ENCODE measurements at regions not wholly inside any gene's neighbourhood (a gene's known extent, or its start where the extent isn't known, plus 50 kb on each side); places are given as distances from the start of the nearest gene placed in this dataset.
"Not testable (repeated sequence)": the region's sequence is repeated elsewhere in the genome, so short reads cannot be mapped to it uniquely, and the experiment has no call there.

DNA sequence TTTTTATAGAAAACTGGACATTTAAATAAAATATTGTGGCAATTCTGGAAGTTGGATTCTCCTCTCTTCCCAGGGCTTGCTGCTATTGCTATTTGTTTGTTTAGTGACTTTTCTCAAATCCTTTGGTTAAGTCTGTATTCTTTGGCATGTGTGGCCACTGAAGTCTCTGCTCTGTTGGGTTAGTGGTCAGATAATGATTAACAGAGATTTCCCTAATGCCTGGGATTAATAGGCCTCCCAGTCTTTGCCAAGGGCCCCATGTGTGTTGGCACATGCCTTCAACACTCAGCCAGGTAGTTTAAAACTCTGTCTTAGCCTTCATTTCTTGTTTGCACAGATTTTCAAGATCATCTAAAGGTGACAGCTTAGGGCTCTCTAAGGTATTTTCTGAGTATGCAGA, 92.8 kb upstream of the EPB41L4A start:
- H3K9me3 Mint-ChIP-seq (ENCODE audit: low read depth), result peaks cover 13% of the 10 kb centered on the region
- TF ChIP-seq, protein P1, sequence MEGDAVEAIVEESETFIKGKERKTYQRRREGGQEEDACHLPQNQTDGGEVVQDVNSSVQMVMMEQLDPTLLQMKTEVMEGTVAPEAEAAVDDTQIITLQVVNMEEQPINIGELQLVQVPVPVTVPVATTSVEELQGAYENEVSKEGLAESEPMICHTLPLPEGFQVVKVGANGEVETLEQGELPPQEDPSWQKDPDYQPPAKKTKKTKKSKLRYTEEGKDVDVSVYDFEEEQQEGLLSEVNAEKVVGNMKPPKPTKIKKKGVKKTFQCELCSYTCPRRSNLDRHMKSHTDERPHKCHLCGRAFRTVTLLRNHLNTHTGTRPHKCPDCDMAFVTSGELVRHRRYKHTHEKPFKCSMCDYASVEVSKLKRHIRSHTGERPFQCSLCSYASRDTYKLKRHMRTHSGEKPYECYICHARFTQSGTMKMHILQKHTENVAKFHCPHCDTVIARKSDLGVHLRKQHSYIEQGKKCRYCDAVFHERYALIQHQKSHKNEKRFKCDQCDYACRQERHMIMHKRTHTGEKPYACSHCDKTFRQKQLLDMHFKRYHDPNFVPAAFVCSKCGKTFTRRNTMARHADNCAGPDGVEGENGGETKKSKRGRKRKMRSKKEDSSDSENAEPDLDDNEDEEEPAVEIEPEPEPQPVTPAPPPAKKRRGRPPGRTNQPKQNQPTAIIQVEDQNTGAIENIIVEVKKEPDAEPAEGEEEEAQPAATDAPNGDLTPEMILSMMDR (IDR thresholded peaks at IDR 0.05), result no peak
- no peaks in the 10 kb centered on the region for H3K36me3 Mint-ChIP-seq (ENCODE audit: low read depth)
- no peaks in the 10 kb centered on the region for H3K4me1 Mint-ChIP-seq (ENCODE audit: low read depth)
- peaks cover 4% of the 10 kb centered on the region for H3K27me3 Mint-ChIP-seq (ENCODE audit: low read depth)
- no peak overlapping the region for H3K4me3 Mint-ChIP-seq (ENCODE audit: unreplicated experiment)
- no peak overlapping the region for H3K27ac Mint-ChIP-seq (ENCODE audit: unreplicated experiment)
- no peak for DNase-seq (ENCODE audit: low spot score)

DNA sequence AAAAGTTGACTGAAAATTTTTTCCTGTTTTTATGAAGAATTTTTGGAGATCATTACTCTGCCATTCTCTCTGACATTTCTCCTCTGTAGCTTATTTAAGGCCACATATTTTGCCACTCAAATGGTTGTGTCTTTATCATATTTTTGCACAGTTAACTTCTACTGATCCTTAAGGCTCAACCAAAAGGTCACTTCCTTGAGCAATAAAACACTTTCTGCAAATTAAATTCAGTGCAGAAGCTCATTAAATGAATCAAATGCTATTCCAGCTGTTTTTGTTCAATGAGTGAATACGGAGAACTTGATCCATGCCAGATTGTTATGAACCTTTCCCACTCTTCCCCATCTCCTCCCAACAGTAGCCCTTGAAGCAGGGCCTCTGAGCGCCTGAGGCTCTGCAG, 93.8 kb upstream of the EPB41L4A start:
- Mint-ChIP-seq H3K4me1 (ENCODE audit: low read depth) (no peaks in the 10 kb centered on the region), H3K27me3 (ENCODE audit: low read depth) (no peaks in the 10 kb centered on the region), H3K4me3 (ENCODE audit: unreplicated experiment) (no peak overlapping the region), H3K27ac (ENCODE audit: unreplicated experiment) (no peak overlapping the region), H3K9me3 (ENCODE audit: low read depth) (peaks cover 14% of the 10 kb centered on the region), H3K36me3 (ENCODE audit: low read depth) (no peaks in the 10 kb centered on the region)
- no peak for DNase-seq (ENCODE audit: low spot score)
- TF ChIP-seq, protein P1 (IDR thresholded peaks at IDR 0.05), result no peak

DNA sequence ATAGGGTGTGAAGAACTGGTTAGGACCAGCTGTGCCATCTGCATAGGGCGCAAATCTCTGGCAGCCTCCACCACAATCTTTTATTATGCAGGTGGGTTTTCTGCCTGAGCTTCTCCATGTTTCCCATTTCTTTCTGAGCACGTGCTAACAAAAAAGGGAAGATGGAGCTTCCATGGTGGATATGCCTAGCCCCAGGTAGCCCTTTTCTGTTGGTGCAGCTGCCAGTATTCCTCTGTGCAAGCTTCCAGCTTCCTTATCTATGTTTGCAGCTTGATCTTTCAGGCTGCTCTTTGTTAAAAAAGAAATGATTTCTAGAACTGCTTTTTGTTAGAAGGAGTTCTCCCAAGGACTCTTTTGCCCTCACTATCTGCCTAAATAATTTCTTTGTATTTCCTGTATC, 95.0 kb upstream of the EPB41L4A start:
- Mint-ChIP-seq H3K4me1 (ENCODE audit: low read depth) (no peaks in the 10 kb centered on the region), H3K27me3 (ENCODE audit: low read depth) (peaks cover under 1% of the 10 kb centered on the region)

DNA sequence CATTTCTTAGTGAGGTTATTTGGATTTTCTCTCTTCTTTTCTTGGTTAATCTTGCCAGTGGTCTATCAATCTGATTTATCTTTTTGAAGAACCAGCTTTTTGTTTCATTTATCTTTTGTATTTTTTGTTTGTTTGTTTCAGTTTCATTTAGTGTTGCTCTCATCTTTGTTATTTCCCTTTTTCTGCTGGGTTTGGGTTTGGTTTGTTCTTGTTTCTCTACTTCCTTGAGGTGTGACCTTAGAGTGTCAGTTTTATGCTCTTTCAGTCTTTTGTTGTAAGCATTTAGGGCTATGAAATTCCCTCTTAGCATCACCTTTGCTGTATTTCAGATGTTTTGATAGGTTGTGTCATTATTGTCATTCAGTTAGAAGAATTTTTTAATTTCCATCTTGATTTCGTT, 101.4 kb upstream of the EPB41L4A start:
- not testable (repeated sequence) for H3K36me3 Mint-ChIP-seq (ENCODE audit: low read depth); H3K27ac Mint-ChIP-seq (ENCODE audit: unreplicated experiment); H3K4me3 Mint-ChIP-seq (ENCODE audit: unreplicated experiment); H3K4me1 Mint-ChIP-seq (ENCODE audit: low read depth); DNase-seq (ENCODE audit: low spot score)
- H3K27me3 Mint-ChIP-seq (ENCODE audit: low read depth), result peaks cover 25% of the 10 kb centered on the region
- H3K9me3 Mint-ChIP-seq (ENCODE audit: low read depth), result peaks cover 15% of the 10 kb centered on the region

More for the DNA sequence above, 95.0 kb upstream of the EPB41L4A start:
- H3K9me3 Mint-ChIP-seq (ENCODE audit: low read depth), result peaks cover 21% of the 10 kb centered on the region
- TF ChIP-seq, protein P1 (IDR thresholded peaks at IDR 0.05), result no peak
- H3K36me3 Mint-ChIP-seq (ENCODE audit: low read depth), result peaks cover 2% of the 10 kb centered on the region
- DNase-seq (ENCODE audit: low spot score), result no peak
- H3K27ac Mint-ChIP-seq (ENCODE audit: unreplicated experiment), result no peak overlapping the region
- no peak overlapping the region for H3K4me3 Mint-ChIP-seq (ENCODE audit: unreplicated experiment)

DNA sequence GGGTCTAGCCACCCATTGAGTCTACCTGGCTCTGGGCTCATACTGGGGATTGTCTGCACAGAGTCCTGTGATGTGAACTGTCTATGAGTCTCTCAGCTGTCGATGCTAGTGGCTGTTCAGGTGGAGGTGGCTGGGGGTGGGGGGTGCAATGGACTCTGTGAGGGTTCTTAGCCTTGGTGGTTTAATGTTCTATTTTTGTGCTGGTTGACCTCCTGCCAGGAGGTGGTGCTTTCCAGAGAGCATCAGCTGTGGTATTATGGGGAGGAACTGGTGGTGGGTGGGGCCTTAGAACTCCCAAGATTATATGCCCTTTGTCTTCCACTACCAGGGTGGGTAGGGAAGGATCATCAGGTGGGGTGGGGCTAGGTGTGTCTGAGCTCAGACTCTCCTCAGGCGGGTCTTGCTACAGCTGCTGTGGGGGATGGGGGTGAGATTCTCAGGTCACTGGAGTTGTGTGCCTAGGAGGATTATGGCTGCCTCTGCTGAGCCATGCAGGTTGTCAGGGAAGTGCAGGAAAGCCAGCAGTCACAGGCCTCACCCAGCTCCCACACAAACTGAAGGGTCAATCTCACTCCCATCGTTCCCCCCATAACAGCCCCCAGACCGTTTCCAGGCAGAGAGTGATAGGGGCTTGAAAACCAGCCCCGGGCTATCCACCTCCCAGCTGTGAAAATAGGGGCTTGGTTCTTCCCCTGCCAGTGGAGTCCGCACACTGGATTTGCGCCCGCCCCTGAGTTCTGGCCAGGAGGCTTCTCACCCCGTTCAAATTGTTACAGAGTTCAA, 104.0 kb upstream of the EPB41L4A start:
- peaks cover 25% of the 10 kb centered on the region for H3K27me3 Mint-ChIP-seq (ENCODE audit: low read depth)
- not testable (repeated sequence) for DNase-seq (ENCODE audit: low spot score); H3K4me3 Mint-ChIP-seq (ENCODE audit: unreplicated experiment); H3K4me1 Mint-ChIP-seq (ENCODE audit: low read depth); H3K36me3 Mint-ChIP-seq (ENCODE audit: low read depth); H3K27ac Mint-ChIP-seq (ENCODE audit: unreplicated experiment)
- peaks cover 12% of the 10 kb centered on the region for H3K9me3 Mint-ChIP-seq (ENCODE audit: low read depth)

DNA sequence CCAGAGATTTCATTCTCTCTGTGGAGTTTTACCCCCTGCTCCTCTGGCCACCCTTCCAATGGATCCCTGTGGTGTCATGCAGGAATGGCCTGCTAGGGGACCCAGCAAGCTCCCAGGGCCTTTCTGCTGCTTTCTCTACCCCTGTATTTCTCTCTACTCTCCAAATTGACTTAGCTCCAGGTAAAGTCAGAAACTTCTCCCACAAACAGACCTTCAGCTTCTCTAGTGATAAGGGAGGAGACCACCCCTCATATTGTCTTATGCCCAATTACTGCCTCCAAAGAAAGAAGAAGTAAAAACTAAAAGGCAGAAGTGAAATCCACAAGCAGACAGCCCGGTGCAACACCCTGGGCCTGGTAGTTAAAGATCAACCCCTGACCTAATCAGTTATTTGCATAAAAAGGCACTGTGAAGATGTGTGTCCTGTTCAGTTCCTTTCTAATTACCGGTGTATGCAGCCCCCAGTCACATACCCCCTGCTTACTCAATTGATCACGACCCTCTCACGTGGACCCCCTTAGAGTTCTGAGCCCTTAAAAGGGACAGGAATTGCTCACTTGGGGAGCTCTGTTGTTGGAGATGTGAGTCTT, 104.7 kb upstream of the EPB41L4A start:
- DNase-seq (ENCODE audit: low spot score); H3K4me1 Mint-ChIP-seq (ENCODE audit: low read depth); H3K36me3 Mint-ChIP-seq (ENCODE audit: low read depth); H3K9me3 Mint-ChIP-seq (ENCODE audit: low read depth); H3K4me3 Mint-ChIP-seq (ENCODE audit: unreplicated experiment); H3K27ac Mint-ChIP-seq (ENCODE audit: unreplicated experiment): not testable (repeated sequence)
- H3K27me3 Mint-ChIP-seq (ENCODE audit: low read depth), result peaks cover 25% of the 10 kb centered on the region
